CD4-positive, alpha-beta memory T cell (primary cell): ENCODE measurements at regions not wholly inside any gene's neighbourhood (a gene's known extent, or its start where the extent isn't known, plus 50 kb on each side); places are given as distances from the start of the nearest gene placed in this dataset.

Experiments used
- CTCF ChIA-PET: fragments of 350-600 bp; sonication (Branson Sonifier 250); formaldehyde crosslinking; loops from one replicate; lab custom pipeline; 2021; ENCODE audit warnings: inconsistent platforms; ENCODE audit not compliant: partially characterized antibody; lab: Charles Lee
- POLR2A ChIA-PET: fragments of 350-600 bp; sonication (Branson Sonifier 250); formaldehyde crosslinking; loops from one replicate; lab custom pipeline; 2021; ENCODE audit not compliant: partially characterized antibody; lab: Charles Lee
- DNase-seq, 5 donors: peaks; one replicate each; pipeline versions ENCODE4 v3.0.0 to v3.0.0-alpha.2; 2020 to 2022; ENCODE audit warnings: mixed read lengths in 1 of 5
- H3K27ac ChIP-seq: one replicate; pipeline ENCODE4 v1.7.0; 2013; ENCODE audit warnings: low read depth, low read length
- H3K27me3 ChIP-seq: 2 replicates; pipeline ENCODE4 v1.7.0; 2013; ENCODE audit warnings: mild to moderate bottlenecking, low read length, moderate library complexity; ENCODE audit not compliant: insufficient read depth
- H3K36me3 ChIP-seq: 2 replicates; pipeline ENCODE4 v1.7.0; 2013; ENCODE audit warnings: mild to moderate bottlenecking, low read length, moderate library complexity; ENCODE audit not compliant: insufficient read depth
- H3K4me1 ChIP-seq: 2 replicates; pipeline ENCODE4 v1.7.0; 2013; ENCODE audit warnings: mild to moderate bottlenecking, low read length, moderate library complexity; ENCODE audit not compliant: insufficient read depth
- H3K4me3 ChIP-seq, 2 donors: one replicate each; pipeline ENCODE4 v1.7.0; 2013; ENCODE audit warnings: low read length in 2 of 2, mild to moderate bottlenecking in 1 of 2
- H3K9me3 ChIP-seq, 2 donors: one replicate each; pipeline ENCODE4 v1.7.0; 2013; ENCODE audit warnings: low read length in 2 of 2, control low read depth in 1 of 2; ENCODE audit not compliant: control insufficient read depth in 1 of 2
- H3K27ac Mint-ChIP-seq, 7 donors: one replicate each; pipeline ENCODE4 v1.8.0; 2020 to 2021; ENCODE audit warnings: mixed read lengths in 7 of 7, mild to moderate bottlenecking in 6 of 7, inconsistent platforms in 3 of 7, moderate library complexity in 3 of 7
- H3K27me3 Mint-ChIP-seq, 2 donors: one replicate each; pipeline ENCODE4 v1.8.0; 2020 to 2021; ENCODE audit warnings: mixed read lengths in 2 of 2
- H3K36me3 Mint-ChIP-seq, 2 donors: one replicate each; pipeline ENCODE4 v1.8.0; 2020 to 2021; ENCODE audit warnings: mixed read lengths in 2 of 2, inconsistent platforms in 1 of 2, mild to moderate bottlenecking in 1 of 2
- H3K4me1 Mint-ChIP-seq, 4 donors: one replicate each; pipeline ENCODE4 v1.8.0; 2020 to 2021; ENCODE audit warnings: mixed read lengths in 4 of 4, mild to moderate bottlenecking in 1 of 4
- H3K4me3 Mint-ChIP-seq, 8 donors: one replicate each; pipeline ENCODE4 v1.8.0; 2020 to 2021; ENCODE audit warnings: mixed read lengths in 8 of 8, mild to moderate bottlenecking in 7 of 8, moderate library complexity in 6 of 8, inconsistent platforms in 3 of 8
- H3K9me3 Mint-ChIP-seq, 8 donors: one replicate each; pipeline ENCODE4 v1.8.0; 2020 to 2021; ENCODE audit warnings: mixed read lengths in 8 of 8, mild to moderate bottlenecking in 5 of 8, inconsistent platforms in 3 of 8, moderate library complexity in 1 of 8
- intact Hi-C: fragments of 100-400 bp; cut with micrococcal nuclease; formaldehyde crosslinking; loops from one replicate; pipeline ENCODE4 v1.15.1; 2023

DNA sequence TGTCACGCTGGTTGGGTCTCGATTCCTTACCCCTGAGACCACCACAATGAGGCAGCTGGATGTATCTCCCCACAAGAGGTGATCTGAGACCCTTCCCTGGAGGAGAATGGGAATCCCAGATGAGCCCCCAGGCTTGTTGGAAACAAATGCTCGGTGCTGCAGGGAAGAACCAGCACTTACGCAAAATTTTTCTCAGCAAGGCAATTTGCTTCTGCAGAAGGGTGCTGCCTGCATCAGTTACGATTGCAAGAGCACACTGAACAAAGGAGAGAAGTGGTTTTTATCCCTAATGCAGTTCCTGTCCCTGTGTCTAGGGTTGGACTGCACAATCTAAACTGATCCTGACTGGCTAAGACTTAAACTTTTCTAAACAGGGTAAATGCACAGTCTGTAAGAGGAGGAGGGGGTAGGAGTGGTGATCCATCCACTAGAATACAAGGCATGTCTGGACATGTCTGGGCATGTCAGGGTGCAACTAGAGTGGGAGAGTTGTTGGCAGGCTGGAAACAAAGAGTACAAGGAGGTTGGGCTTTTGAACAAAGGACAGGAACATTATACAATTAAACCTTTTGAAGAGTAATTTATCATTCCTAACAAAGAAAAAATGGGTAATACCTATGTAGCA lies 114.9 kb upstream of the FAM3C start:
- no peaks in the 10 kb centered on the region for H3K36me3 ChIP-seq
- Mint-ChIP-seq H3K27me3 (peaks cover 0 to 2% of the 10 kb centered on the region in 2 donors), H3K36me3 (peaks cover 1 to 5% of the 10 kb centered on the region in 2 donors), H3K27ac (no peak overlapping the region), H3K4me3 (no peak overlapping the region), H3K9me3 (peaks cover 2 to 17% (median 10%) of the 10 kb centered on the region in 8 donors), H3K4me1 (no peaks in the 10 kb centered on the region)
- ChIA-PET POLR2A (interaction anchor here (1.4 kb wide), 1 partner anchor 150 kb away, joined by 3 read pairs; no protein-coding TSS in a partner anchor), CTCF (interaction anchor here (1.2 to 7.4 kb wide), 4 partner anchors 17 to 150 kb away, joined by 3 to 102 read pairs (median 5); no protein-coding TSS in a partner anchor)
- no peak overlapping the region for H3K4me3 ChIP-seq
- no peaks in the 10 kb centered on the region for H3K27me3 ChIP-seq
- H3K9me3 ChIP-seq: peaks cover 0 to 5% of the 10 kb centered on the region in 2 donors
- H3K27ac ChIP-seq: no peak overlapping the region
- no peak for DNase-seq
- H3K4me1 ChIP-seq: no peaks in the 10 kb centered on the region
- intact Hi-C loops: loop anchor here (1.0 kb wide), 2 partner anchors 36 to 144 kb away; no protein-coding TSS in a partner anchor

DNA sequence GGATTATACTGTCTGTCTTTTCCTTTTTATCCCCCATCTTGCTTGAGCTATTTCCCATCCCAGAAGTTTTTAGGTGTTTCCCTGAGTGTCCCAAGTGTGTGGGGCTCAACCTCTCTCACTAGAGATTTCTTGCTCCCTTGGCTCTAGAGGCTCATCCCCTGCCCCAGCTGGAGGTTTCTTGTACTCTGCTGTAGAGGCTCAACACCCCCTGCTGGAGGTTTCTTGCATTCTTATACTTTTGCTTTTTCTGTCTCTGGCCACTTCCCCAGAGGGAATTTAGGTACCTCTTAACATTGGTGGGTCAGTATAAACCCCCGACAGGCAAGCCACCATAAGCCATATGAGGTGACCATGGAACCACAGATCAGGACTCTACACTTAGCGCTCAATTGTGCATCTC lies 114.2 kb upstream of the FAM3C start:
- Histone ChIP-seq H3K4me1 (no peaks in the 10 kb centered on the region), H3K27me3 (no peaks in the 10 kb centered on the region), H3K9me3 (peaks cover 0 to 7% of the 10 kb centered on the region in 2 donors), H3K36me3 (no peaks in the 10 kb centered on the region), H3K27ac (no peak overlapping the region), H3K4me3 (no peak overlapping the region)
- Mint-ChIP-seq H3K9me3 (peaks cover 7 to 24% (median 17%) of the 10 kb centered on the region in 8 donors), H3K36me3 (peaks cover 1 to 6% of the 10 kb centered on the region in 2 donors), H3K27me3 (peaks cover 0 to 2% of the 10 kb centered on the region in 2 donors), H3K27ac (no peak overlapping the region), H3K4me3 (no peak overlapping the region), H3K4me1 (no peaks in the 10 kb centered on the region)
- POLR2A ChIA-PET: interaction anchor here (0.8 to 1.4 kb wide), 2 partner anchors 143 to 150 kb away, joined by 3 read pairs; no protein-coding TSS in a partner anchor
- peak in 4 of 5 donors; percentile 21 to 34 (median 27) for DNase-seq
- intact Hi-C loops: loop anchor here (1.0 kb wide), 2 partner anchors 37 to 143 kb away; no protein-coding TSS in a partner anchor
- CTCF ChIA-PET: interaction anchor here (0.6 to 7.4 kb wide), 9 partner anchors 13 to 158 kb away, joined by 3 to 102 read pairs (median 4); no protein-coding TSS in a partner anchor

DNA sequence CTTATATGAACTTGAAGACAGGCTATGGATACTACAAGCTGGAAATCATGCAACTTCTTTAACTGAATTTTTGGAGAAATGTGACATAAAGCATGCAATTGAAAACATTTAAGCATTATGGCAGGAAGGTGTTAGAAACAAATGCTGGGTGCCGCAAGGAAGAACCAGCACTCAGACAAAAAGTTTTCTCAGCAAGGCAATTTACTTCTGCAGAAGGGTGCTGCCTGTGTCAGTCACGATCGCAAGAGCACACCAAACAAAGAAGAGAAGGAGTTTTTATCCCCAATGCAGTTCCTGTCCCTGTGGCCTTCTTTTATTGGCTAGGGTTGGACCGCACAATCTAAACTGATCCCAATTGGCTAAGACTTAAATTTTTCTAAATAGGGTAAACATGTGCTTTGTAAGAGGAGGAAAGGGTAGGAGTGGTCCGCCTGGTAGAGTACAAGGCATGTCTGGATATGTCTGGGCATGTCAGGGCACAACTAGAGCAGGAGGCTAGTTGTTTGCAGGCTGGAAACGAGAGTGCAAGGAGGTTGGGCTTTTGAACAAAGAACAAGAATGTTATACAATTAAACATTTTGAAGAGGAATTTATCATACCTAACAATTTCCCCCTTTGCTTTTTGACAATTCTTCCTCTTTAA lies 109.6 kb upstream of the FAM3C start:
- ChIA-PET POLR2A (no interaction called here), CTCF (interaction anchor here (7.4 kb wide), 1 partner anchor 135 kb away, joined by 102 read pairs; no protein-coding TSS in a partner anchor)
- Histone ChIP-seq H3K4me1 (no peaks in the 10 kb centered on the region), H3K27me3 (no peaks in the 10 kb centered on the region), H3K4me3 (no peak overlapping the region), H3K36me3 (no peaks in the 10 kb centered on the region), H3K9me3 (peaks cover 0 to 5% of the 10 kb centered on the region in 2 donors), H3K27ac (no peak overlapping the region)
- Mint-ChIP-seq H3K9me3 (peaks cover 7 to 39% (median 22%) of the 10 kb centered on the region in 8 donors), H3K36me3 (peaks cover 1 to 6% of the 10 kb centered on the region in 2 donors), H3K27me3 (peaks cover 0 to 2% of the 10 kb centered on the region in 2 donors), H3K4me1 (no peaks in the 10 kb centered on the region), H3K4me3 (no peak overlapping the region), H3K27ac (no peak overlapping the region)
- DNase-seq: no peak
- intact Hi-C loops: no loop called here

DNA sequence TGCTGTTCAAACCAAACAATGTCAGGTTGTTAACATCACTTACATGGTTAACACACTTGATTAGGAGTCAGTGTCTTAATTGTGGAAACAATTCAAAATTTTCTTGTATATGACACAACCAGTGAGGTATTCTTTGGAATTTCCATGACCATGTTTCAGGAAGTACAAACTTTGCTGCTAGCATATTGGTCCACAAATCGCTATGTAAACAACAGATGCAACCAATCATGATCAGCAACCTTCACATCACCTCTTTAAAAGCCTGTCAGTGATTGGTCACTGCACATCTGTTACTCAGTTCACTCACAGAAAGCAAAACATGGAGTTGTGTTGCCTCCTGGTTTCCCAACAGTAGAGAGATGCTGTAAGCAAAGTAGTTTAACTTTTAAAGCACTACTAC lies 108.9 kb upstream of the FAM3C start:
- Mint-ChIP-seq H3K4me3 (no peak overlapping the region), H3K27me3 (no peaks in the 10 kb centered on the region), H3K9me3 (peaks cover 2 to 39% (median 21%) of the 10 kb centered on the region in 8 donors), H3K4me1 (no peaks in the 10 kb centered on the region), H3K36me3 (peaks cover 1 to 6% of the 10 kb centered on the region in 2 donors), H3K27ac (no peak overlapping the region)
- ChIA-PET CTCF (no interaction called here), POLR2A (no interaction called here)
- no peak for DNase-seq
- no peak overlapping the region for H3K27ac ChIP-seq
- H3K4me1 ChIP-seq: no peaks in the 10 kb centered on the region
- no peaks in the 10 kb centered on the region for H3K27me3 ChIP-seq
- peaks cover 0 to 5% of the 10 kb centered on the region in 2 donors for H3K9me3 ChIP-seq
- no peak overlapping the region for H3K4me3 ChIP-seq
- no peaks in the 10 kb centered on the region for H3K36me3 ChIP-seq
- intact Hi-C loops: no loop called here

DNA sequence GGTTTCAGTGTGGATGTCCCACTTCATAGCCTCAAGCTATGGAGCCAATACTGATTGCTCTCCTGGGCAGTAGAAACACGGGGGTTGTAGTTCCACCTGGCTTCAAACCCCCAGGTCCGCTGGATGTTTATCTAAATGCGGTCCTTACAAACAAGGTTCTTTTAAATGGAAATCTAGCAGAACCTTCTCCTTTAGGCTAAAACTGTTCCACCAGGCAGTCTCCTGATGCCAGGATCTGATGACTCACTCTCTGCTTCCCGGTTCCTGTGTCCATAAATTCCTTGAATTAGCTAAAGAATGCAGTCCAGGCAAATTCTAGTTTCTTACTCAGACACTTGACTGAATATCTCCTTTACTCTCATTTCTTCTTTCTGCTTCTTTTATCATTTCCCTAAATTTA lies 108.4 kb upstream of the FAM3C start:
- intact Hi-C loops: no loop called here
- ChIA-PET POLR2A (no interaction called here), CTCF (interaction anchor here (1.1 kb wide), 1 partner anchor 137 kb away, joined by 3 read pairs; no protein-coding TSS in a partner anchor)

DNA sequence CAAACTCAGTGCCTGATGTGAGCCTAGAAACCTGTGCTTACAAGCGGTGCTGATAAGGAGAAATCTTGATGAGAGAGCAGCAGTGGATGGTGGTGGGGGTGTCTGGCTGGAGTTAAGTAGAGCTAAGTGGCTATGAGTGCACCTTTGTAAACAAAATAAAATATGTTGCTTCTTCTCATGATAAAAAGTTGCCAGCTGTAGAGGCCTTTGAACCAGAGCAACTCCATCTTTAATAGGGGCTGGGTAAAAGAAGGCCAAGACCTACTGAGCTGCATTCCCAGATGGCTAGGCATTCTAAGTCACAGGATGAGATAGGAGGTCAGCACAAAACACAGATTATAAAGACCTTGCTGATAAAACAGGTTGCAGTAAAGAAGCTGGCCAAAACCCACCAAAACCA lies 107.6 kb upstream of the FAM3C start:
- H3K27me3 Mint-ChIP-seq: no peaks in the 10 kb centered on the region
- CTCF ChIA-PET: interaction anchor here (1.1 to 1.3 kb wide), 2 partner anchors 10 to 136 kb away, joined by 3 read pairs; no protein-coding TSS in a partner anchor

More for the DNA sequence above, 108.4 kb upstream of the FAM3C start:
- Mint-ChIP-seq H3K9me3 (peaks cover 2 to 39% (median 19%) of the 10 kb centered on the region in 8 donors), H3K27me3 (no peaks in the 10 kb centered on the region), H3K36me3 (peaks cover 1 to 6% of the 10 kb centered on the region in 2 donors), H3K4me3 (no peak overlapping the region), H3K4me1 (no peaks in the 10 kb centered on the region), H3K27ac (no peak overlapping the region)
- DNase-seq: no peak
- Histone ChIP-seq H3K4me1 (no peaks in the 10 kb centered on the region), H3K4me3 (no peak overlapping the region), H3K27me3 (no peaks in the 10 kb centered on the region), H3K9me3 (peaks cover 0 to 5% of the 10 kb centered on the region in 2 donors), H3K27ac (no peak overlapping the region), H3K36me3 (no peaks in the 10 kb centered on the region)

DNA sequence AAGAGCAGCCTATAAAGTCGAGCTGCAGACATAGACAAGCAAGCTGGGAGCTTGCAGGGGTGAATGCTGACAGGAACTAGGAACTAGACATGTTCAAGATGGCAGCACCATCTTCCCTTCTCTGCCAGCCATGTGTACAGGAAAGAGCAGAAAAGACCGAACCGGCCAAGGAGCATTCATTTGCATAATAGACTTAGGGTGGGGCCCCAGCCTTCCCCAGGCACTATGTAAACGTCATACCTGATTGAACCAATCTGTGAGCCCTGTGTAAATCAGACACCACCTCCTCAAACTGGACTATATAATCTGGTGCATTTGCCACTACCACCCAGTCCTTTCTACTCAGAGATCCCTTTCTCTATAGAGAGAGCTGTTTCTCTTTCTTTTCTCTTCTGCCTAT lies 106.9 kb upstream of the FAM3C start:
- Histone ChIP-seq H3K9me3 (peaks cover 0 to 5% of the 10 kb centered on the region in 2 donors), H3K4me1 (no peaks in the 10 kb centered on the region), H3K27me3 (no peaks in the 10 kb centered on the region), H3K36me3 (no peaks in the 10 kb centered on the region), H3K27ac (no peak overlapping the region), H3K4me3 (no peak overlapping the region)
- Mint-ChIP-seq H3K4me1 (no peaks in the 10 kb centered on the region), H3K9me3 (peaks cover 2 to 39% (median 19%) of the 10 kb centered on the region in 8 donors), H3K27ac (no peak overlapping the region), H3K36me3 (peaks cover 1 to 6% of the 10 kb centered on the region in 2 donors), H3K4me3 (no peak overlapping the region), H3K27me3 (no peaks in the 10 kb centered on the region)
- POLR2A ChIA-PET: no interaction called here
- CTCF ChIA-PET: interaction anchor here (1.0 to 1.3 kb wide), 2 partner anchors 9 to 11 kb away, joined by 3 read pairs; no protein-coding TSS in a partner anchor
- DNase-seq: no peak
- intact Hi-C loops: no loop called here

More for the DNA sequence above, 107.6 kb upstream of the FAM3C start:
- Mint-ChIP-seq H3K9me3 (peaks cover 2 to 39% (median 19%) of the 10 kb centered on the region in 8 donors), H3K4me3 (no peak overlapping the region), H3K4me1 (no peaks in the 10 kb centered on the region), H3K27ac (no peak overlapping the region), H3K36me3 (peaks cover 1 to 6% of the 10 kb centered on the region in 2 donors)
- POLR2A ChIA-PET: no interaction called here
- peaks cover 0 to 5% of the 10 kb centered on the region in 2 donors for H3K9me3 ChIP-seq
- no peak for DNase-seq
- H3K27me3 ChIP-seq: no peaks in the 10 kb centered on the region
- H3K4me3 ChIP-seq: no peak overlapping the region
- intact Hi-C loops: no loop called here
- no peaks in the 10 kb centered on the region for H3K36me3 ChIP-seq
- no peak overlapping the region for H3K27ac ChIP-seq
- H3K4me1 ChIP-seq: no peaks in the 10 kb centered on the region
